ENCODE measurements at regions not wholly inside any gene's neighbourhood (a gene's known extent, or its start where the extent isn't known, plus 50 kb on each side); places are given as distances from the start of the nearest gene placed in this dataset.
A peak's percentile ranks its signal among the peaks of the same experiment; 100 is the strongest.
"Not testable (repeated sequence)": the region's sequence is repeated elsewhere in the genome, so short reads cannot be mapped to it uniquely, and the experiment has no call there.

GRCh38 chr18:55953326-55953725, 365.3 kb upstream of the TCF4 start:
- Histone ChIP-seq H3K4me3 (ENCODE audit: low read depth, low read length) (no peak overlapping the region), H3K36me3 (ENCODE audit: control insufficient read depth, insufficient read depth, low read length) (no peaks in the 10 kb centered on the region), H3K27me3 (ENCODE audit: control insufficient read depth, insufficient read depth, low read length) (no peaks in the 10 kb centered on the region)
- FAIRE-seq: no peak
- DNase-seq (ENCODE audit: low read depth): no peak
- no peak for TF ChIP-seq CTCF (IDR thresholded peaks at IDR 0.05; ENCODE audit: insufficient read depth, low read length, severe bottlenecking)

DNA sequence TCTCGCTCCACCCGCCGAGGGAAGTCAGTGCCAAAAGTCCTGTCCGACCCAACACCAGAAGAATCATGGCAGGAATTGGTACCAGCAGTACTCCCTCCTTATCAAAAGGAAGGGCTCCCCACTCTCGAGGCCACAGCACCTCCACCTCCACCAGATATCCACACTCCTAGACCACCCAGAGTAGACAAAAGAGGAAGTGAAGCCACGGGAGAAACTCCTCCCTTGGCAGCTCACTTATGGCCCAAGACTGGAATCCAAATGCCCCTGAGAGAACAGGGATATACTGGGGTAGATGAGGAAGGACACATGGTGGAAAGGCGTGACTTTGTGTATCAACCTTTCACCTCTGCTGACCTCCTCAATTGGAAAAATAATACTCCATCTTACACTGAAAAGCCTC, 363.7 kb upstream of the TCF4 start:
- not testable (repeated sequence) for H3K4me3 ChIP-seq (ENCODE audit: low read depth, low read length); FAIRE-seq; DNase-seq (ENCODE audit: low read depth); H3K36me3 ChIP-seq (ENCODE audit: control insufficient read depth, insufficient read depth, low read length); H3K27me3 ChIP-seq (ENCODE audit: control insufficient read depth, insufficient read depth, low read length)

DNA sequence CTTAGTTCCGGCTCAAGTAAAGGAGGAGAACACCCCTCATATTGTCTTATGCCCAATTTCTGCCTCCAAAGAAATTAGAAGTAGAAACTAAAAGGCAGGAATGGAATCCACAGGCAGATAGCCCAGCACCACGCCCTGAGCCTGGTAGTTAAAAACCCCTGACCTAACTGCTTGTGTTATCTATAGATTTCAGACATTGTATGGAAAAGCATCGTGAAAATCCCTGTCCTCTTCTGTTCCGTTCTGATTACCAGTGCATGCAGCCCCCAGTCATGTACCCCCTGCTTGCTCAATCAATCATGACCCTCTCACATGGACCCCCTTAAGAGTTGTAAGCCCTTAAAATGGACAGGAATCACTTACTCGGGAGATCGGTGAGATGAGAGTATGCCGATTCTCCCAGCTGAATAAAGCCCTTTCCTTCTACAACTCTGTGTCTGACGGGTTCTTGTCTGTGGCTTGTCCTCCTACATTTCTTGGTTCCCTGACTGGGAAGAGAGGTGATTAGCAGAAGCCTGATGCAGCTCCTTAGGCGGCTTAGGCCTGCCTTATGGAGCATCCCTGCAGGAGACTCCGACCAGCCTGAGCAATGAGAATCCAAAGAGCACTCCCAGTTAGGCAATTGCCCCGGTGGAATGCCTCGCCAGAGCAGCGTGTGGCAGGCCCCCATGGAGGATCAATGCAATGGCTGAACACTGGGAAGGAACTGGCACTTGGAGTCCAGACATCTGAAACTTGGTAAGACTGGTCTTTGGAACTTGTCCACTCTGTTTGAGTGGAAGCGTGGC, 362.6 kb upstream of the TCF4 start:
- TF ChIP-seq CTCF (IDR thresholded peaks at IDR 0.05; ENCODE audit: insufficient read depth, low read length, severe bottlenecking): no peak
- DNase-seq (ENCODE audit: low read depth) (no peak), FAIRE-seq (no peak)
- Histone ChIP-seq H3K27me3 (ENCODE audit: control insufficient read depth, insufficient read depth, low read length) (no peaks in the 10 kb centered on the region), H3K36me3 (ENCODE audit: control insufficient read depth, insufficient read depth, low read length) (no peaks in the 10 kb centered on the region), H3K4me3 (ENCODE audit: low read depth, low read length) (no peak overlapping the region)

DNA sequence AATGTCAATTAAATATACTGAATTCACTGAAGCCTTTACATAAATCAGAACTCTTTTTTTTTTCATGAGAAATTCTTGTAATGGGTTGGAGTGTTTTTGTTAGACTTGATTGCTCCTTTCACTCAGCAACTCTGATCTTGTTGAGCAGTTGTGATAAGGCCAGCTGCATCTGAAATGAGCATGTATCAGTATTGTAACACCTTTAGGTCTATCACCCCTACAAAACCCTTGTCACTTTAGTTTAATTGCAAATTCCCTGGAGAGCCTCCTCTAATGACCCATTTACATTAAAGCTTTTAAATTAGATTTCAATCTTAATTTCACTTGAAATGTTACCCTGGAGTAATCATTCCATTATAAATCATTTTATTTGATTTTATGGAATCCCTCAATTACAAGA, 346.8 kb upstream of the TCF4 start:
- Histone ChIP-seq H3K4me3 (ENCODE audit: low read depth, low read length) (no peak overlapping the region), H3K27me3 (ENCODE audit: control insufficient read depth, insufficient read depth, low read length) (no peaks in the 10 kb centered on the region), H3K36me3 (ENCODE audit: control insufficient read depth, insufficient read depth, low read length) (no peaks in the 10 kb centered on the region)
- no peak for TF ChIP-seq CTCF (IDR thresholded peaks at IDR 0.05; ENCODE audit: insufficient read depth, low read length, severe bottlenecking)
- no peak for DNase-seq (ENCODE audit: low read depth)
- no peak for FAIRE-seq

GRCh38 chr18:55932675-55933074, 344.7 kb upstream of the TCF4 start:
- Histone ChIP-seq H3K27me3 (ENCODE audit: control insufficient read depth, insufficient read depth, low read length) (no peaks in the 10 kb centered on the region), H3K4me3 (ENCODE audit: low read depth, low read length) (no peak overlapping the region), H3K36me3 (ENCODE audit: control insufficient read depth, insufficient read depth, low read length) (no peaks in the 10 kb centered on the region)
- no peak for TF ChIP-seq CTCF (IDR thresholded peaks at IDR 0.05; ENCODE audit: insufficient read depth, low read length, severe bottlenecking)
- no peak for FAIRE-seq
- DNase-seq (ENCODE audit: low read depth): no peak

- H3K36me3 ChIP-seq (ENCODE audit: control insufficient read depth, insufficient read depth, low read length): no peaks in the 10 kb centered on the region
- no peaks in the 10 kb centered on the region for H3K27me3 ChIP-seq (ENCODE audit: control insufficient read depth, insufficient read depth, low read length)
- TF ChIP-seq CTCF (IDR thresholded peaks at IDR 0.05; ENCODE audit: insufficient read depth, low read length, severe bottlenecking): no peak
- FAIRE-seq (no peak), DNase-seq (ENCODE audit: low read depth) (peak; percentile 8)
- H3K4me3 ChIP-seq (ENCODE audit: low read depth, low read length): no peak overlapping the region
Measured at GRCh38 chr18:55927831-55928230, 339.8 kb upstream of the TCF4 start.

All from bronchial epithelial cell (primary cell).